Endothelial cell of umbilical vein (primary cell): ENCODE measurements at regions not wholly inside any gene's neighbourhood (a gene's known extent, or its start where the extent isn't known, plus 50 kb on each side); places are given as distances from the start of the nearest gene placed in this dataset.

Source experiments
- BruUV-seq: library from RNA; stranded (reverse); fragments of 400-500 nt; replicated peaks from 2 replicates; lab custom pipeline; 2021; lab: Mats Ljungman, UMichigan
- CTCF ChIA-PET: fragments of 300-600, 350-600 bp; sonication (Branson Sonifier 250); formaldehyde crosslinking; loops from one replicate; lab custom pipeline; 2021; ENCODE audit warnings: antibody characterized with exemption, inconsistent platforms; lab: Charles Lee
- POLR2A ChIA-PET: fragments of 300-600, 350-600 bp; sonication (Branson Sonifier 250); formaldehyde crosslinking; loops from one replicate; lab custom pipeline; 2021; ENCODE audit warnings: antibody characterized with exemption, inconsistent platforms; lab: Charles Lee
- DNase-seq: peaks from one replicate; pipeline ENCODE4 v3.0.0-alpha.2; 2011; ENCODE audit warnings: low read depth, low spot score
- FAIRE-seq: peaks from 2 replicates; lab custom pipeline; 2011; peaks lifted over from hg19 to GRCh38; lab: Jason Lieb, UNC
- H2AFZ ChIP-seq: 2 replicates; pipeline ENCODE4 v1.6.0; 2012; ENCODE audit warnings: low read depth, low read length, control low read depth, inconsistent platforms
- H3K27ac ChIP-seq: 2 replicates; pipeline ENCODE4 v1.5.1; 2011; ENCODE audit warnings: low read depth, mild to moderate bottlenecking, control low read depth, low read length, moderate library complexity; ENCODE audit not compliant: insufficient read depth
- H3K27me3 ChIP-seq, 2 experiments: 2 replicates each; pipeline versions ENCODE4 v1.6.0 to v1.6.1; 2011; ENCODE audit warnings: low read length in 2 of 2, mixed read lengths in 1 of 2; ENCODE audit not compliant: control insufficient read depth in 2 of 2, insufficient read depth in 2 of 2
- H3K36me3 ChIP-seq, 2 experiments: 2 replicates in 1 of 2; 3 replicates in 1 of 2; pipeline ENCODE4 v1.5.1; 2011; ENCODE audit warnings: low read length in 2 of 2, mild to moderate bottlenecking in 1 of 2, moderate library complexity in 1 of 2; ENCODE audit not compliant: control insufficient read depth in 2 of 2, insufficient read depth in 2 of 2; ENCODE audit errors: extremely low read depth in 1 of 2
- H3K4me1 ChIP-seq: 3 replicates; pipeline ENCODE4 v1.5.1; 2011; ENCODE audit warnings: mild to moderate bottlenecking, low read length; ENCODE audit not compliant: control insufficient read depth, insufficient read depth; ENCODE audit errors: extremely low read depth
- H3K4me2 ChIP-seq: 2 replicates; pipeline ENCODE4 v1.6.1; 2011; ENCODE audit warnings: low read length, control low read depth, mixed read lengths; ENCODE audit not compliant: insufficient read depth
- H3K4me3 ChIP-seq, 3 experiments: fragments of 200-600 bp in 1 of 3; sonication (generic), shearing (Covaris generic) in 1 of 3; replicated peaks in 1 of 3; 2 replicates each; pipeline ENCODE4 v1.5.1; 2011 to 2016; ENCODE audit warnings: control low read depth in 3 of 3, low read length in 3 of 3, mild to moderate bottlenecking in 2 of 3, inconsistent platforms in 1 of 3, low read depth in 1 of 3, moderate library complexity in 1 of 3; ENCODE audit not compliant: insufficient read depth in 1 of 3
- H3K79me2 ChIP-seq: 2 replicates; pipeline ENCODE4 v1.6.0; 2012; ENCODE audit warnings: low read length, inconsistent platforms; ENCODE audit not compliant: control insufficient read depth, insufficient read depth
- H3K9ac ChIP-seq: replicated peaks from 2 replicates; pipeline ENCODE3; 2011; ENCODE audit warnings: low read length, control low read depth; ENCODE audit not compliant: insufficient read depth; ENCODE audit errors: extremely low read depth
- H3K9me1 ChIP-seq: replicated peaks from 3 replicates; pipeline ENCODE4 v1.6.0; 2011; ENCODE audit warnings: mild to moderate bottlenecking, low read length; ENCODE audit not compliant: control insufficient read depth, insufficient read depth; ENCODE audit errors: extremely low read depth
- H3K9me3 ChIP-seq: replicated peaks from 2 replicates; pipeline ENCODE4 v1.5.1; 2012; ENCODE audit warnings: low read length, inconsistent platforms; ENCODE audit not compliant: control insufficient read depth, insufficient read depth
- H4K20me1 ChIP-seq: replicated peaks from 2 replicates; pipeline ENCODE3; 2011; ENCODE audit warnings: mild to moderate bottlenecking, low read length; ENCODE audit not compliant: control insufficient read depth, insufficient read depth; ENCODE audit errors: extremely low read depth
- EZH2 ChIP-seq: IDR thresholded peaks from 2 replicates; pipeline ENCODE4 v1.6.1; 2012; ENCODE audit warnings: borderline replicate concordance, low read depth, mild to moderate bottlenecking, moderate library complexity, low read length, inconsistent platforms; ENCODE audit not compliant: severe bottlenecking
- FOS ChIP-seq: IDR thresholded peaks from 2 replicates; pipeline ENCODE4 v1.6.1; 2011; ENCODE audit warnings: mild to moderate bottlenecking, low read length, moderate library complexity, borderline replicate concordance; ENCODE audit not compliant: insufficient read depth
- GATA2 ChIP-seq: IDR thresholded peaks from 2 replicates; pipeline ENCODE4 v1.7.0; 2011; ENCODE audit warnings: low read depth, mild to moderate bottlenecking, moderate library complexity, mixed read lengths, low read length; ENCODE audit not compliant: insufficient read length, insufficient read depth
- JUN ChIP-seq: IDR thresholded peaks from 2 replicates; pipeline ENCODE4 v1.6.1; 2011; ENCODE audit warnings: borderline replicate concordance, low read depth; ENCODE audit not compliant: insufficient read length, insufficient read depth
- MYC ChIP-seq: IDR thresholded peaks from one replicate; pipeline ENCODE4 v1.6.1; 2011; ENCODE audit warnings: mild to moderate bottlenecking, low read depth, low read length
- POLR2A ChIP-seq: IDR thresholded peaks from 2 replicates; pipeline ENCODE4 v1.6.1; 2012; ENCODE audit warnings: low read depth, mild to moderate bottlenecking, control low read depth, low read length
- POLR2AphosphoS5 ChIP-seq: IDR thresholded peaks from 2 replicates; pipeline ENCODE4 v1.6.1; 2012; ENCODE audit warnings: low read depth, mild to moderate bottlenecking, control low read depth, low read length, moderate library complexity; ENCODE audit not compliant: insufficient read depth
- dilution Hi-C: fragments of 300-500 bp; cut with MboI; formaldehyde crosslinking; loops from one replicate; pipeline ENCODE4 v1.15.0; 2019; ENCODE audit warnings: low sequenced_read_pairs; ENCODE audit not compliant: extremely low pct_ligation_motif_present
- intact Hi-C: fragments of 100-400 bp; cut with micrococcal nuclease; formaldehyde crosslinking; loops from one replicate; pipeline ENCODE4 v1.10.0; 2022
- TF ChIP-seq, protein P1 (sequence below): IDR thresholded peaks from 2 replicates; pipeline ENCODE4 v1.6.1; 2011; ENCODE audit not compliant: insufficient read depth, insufficient read length
- TF ChIP-seq, protein P2 (sequence below), 2 donors: IDR thresholded peaks; 1 replicate in 1 of 2; 2 replicates in 1 of 2; pipeline ENCODE4 v1.5.1; 2011; ENCODE audit warnings: low read length in 2 of 2, mild to moderate bottlenecking in 2 of 2, moderate library complexity in 2 of 2, control low read depth in 1 of 2, inconsistent platforms in 1 of 2, low read depth in 1 of 2; ENCODE audit not compliant: insufficient read depth in 1 of 2; ENCODE audit errors: extremely low read depth in 1 of 2

DNA sequence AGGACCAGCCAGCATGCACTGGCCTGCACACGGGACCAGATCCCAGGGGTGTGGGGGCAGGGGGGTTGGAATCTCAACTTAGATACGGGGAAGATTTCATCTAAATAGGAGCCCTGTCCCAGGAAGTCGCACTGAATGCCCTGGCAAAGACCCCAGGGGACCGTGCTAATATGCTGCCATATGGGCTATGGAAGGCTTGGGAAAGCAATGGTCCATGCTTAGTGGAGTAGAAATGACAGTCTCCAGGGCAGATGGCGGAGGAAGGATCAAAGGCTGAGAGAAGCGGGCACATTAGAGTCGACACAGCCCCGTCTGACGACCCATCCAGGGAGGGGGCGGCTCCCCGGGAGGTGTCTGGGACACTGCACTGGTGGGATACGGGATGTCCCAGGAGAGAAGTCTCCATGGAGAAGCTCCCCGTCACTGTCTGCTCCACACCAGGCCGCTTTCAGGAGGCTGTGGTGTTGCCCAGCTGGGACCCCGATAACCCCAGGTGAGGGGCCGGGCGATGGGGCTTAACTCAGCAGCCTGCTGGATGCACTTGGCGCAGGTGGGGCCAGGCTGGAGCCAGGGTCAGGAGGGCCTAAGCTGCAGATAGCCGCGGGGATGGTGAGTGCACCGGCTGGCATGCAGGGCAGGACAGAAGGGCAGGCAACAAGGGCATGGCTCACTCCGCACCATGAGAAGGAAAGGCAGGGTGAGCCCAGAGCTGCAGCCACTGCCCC lies 377.7 kb upstream of the IRX1 start:
- TF ChIP-seq GATA2 (no peak), FOS (no peak), EZH2 (no peak), POLR2AphosphoS5 (no peak)
- TF ChIP-seq, protein P1, sequence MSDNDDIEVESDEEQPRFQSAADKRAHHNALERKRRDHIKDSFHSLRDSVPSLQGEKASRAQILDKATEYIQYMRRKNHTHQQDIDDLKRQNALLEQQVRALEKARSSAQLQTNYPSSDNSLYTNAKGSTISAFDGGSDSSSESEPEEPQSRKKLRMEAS, result no peak
- H2AFZ ChIP-seq, result no peak overlapping the region
- H3K4me1 ChIP-seq, result no peaks in the 10 kb centered on the region
- ChIA-PET POLR2A (no interaction called here), CTCF (no interaction called here)
- no peaks in the 10 kb centered on the region for H3K36me3 ChIP-seq
- DNase-seq (no peak), FAIRE-seq (no peak)
- no peaks in the 10 kb centered on the region for H3K27me3 ChIP-seq
- no peak overlapping the region for H3K4me2 ChIP-seq
- no peak overlapping the region for H3K4me3 ChIP-seq
- peaks cover 13% of the 10 kb centered on the region for H3K9me3 ChIP-seq
- H4K20me1 ChIP-seq, result no peaks in the 10 kb centered on the region
- dilution Hi-C loops, result no loop called here
- no peaks in the 10 kb centered on the region for H3K9me1 ChIP-seq
- no peak overlapping the region for H3K27ac ChIP-seq
- intact Hi-C loops, result no loop called here
- H3K79me2 ChIP-seq, result no peaks in the 10 kb centered on the region
- H3K9ac ChIP-seq, result no peak overlapping the region
- no TSS peak for BruUV-seq

DNA sequence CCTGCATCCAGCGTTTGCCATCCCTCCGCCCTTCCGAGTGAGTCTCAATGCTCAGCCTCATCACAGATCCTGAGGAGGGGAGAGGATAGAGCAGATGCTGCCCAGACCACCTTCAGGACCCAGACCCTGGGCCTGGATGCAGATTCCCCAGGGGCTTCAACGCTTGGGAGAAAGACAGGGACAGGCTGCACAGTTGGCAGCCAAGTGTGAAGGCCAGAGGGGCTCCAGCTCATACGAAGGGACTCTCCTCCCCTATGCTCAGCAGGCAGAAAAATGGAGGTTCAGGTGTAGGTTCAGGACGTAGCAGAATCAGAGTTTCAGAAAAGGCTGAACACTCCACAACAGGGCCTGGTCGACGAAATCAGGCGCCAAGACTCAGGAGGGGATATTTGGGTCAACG lies 378.5 kb upstream of the IRX1 start:
- no peak for FAIRE-seq
- dilution Hi-C loops, result no loop called here
- DNase-seq, result no peak
- Histone ChIP-seq H3K4me3 (no peak overlapping the region), H3K79me2 (no peaks in the 10 kb centered on the region), H3K27me3 (no peaks in the 10 kb centered on the region), H3K4me2 (no peak overlapping the region), H3K9me3 (peaks cover 14% of the 10 kb centered on the region), H3K9ac (no peak overlapping the region), H3K27ac (no peak overlapping the region), H3K9me1 (no peaks in the 10 kb centered on the region), H4K20me1 (no peaks in the 10 kb centered on the region), H2AFZ (no peak overlapping the region), H3K36me3 (no peaks in the 10 kb centered on the region), H3K4me1 (no peaks in the 10 kb centered on the region)
- TF ChIP-seq, protein P2, sequence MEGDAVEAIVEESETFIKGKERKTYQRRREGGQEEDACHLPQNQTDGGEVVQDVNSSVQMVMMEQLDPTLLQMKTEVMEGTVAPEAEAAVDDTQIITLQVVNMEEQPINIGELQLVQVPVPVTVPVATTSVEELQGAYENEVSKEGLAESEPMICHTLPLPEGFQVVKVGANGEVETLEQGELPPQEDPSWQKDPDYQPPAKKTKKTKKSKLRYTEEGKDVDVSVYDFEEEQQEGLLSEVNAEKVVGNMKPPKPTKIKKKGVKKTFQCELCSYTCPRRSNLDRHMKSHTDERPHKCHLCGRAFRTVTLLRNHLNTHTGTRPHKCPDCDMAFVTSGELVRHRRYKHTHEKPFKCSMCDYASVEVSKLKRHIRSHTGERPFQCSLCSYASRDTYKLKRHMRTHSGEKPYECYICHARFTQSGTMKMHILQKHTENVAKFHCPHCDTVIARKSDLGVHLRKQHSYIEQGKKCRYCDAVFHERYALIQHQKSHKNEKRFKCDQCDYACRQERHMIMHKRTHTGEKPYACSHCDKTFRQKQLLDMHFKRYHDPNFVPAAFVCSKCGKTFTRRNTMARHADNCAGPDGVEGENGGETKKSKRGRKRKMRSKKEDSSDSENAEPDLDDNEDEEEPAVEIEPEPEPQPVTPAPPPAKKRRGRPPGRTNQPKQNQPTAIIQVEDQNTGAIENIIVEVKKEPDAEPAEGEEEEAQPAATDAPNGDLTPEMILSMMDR (IDR thresholded peaks at IDR 0.05; ENCODE audit: extremely low read depth in 1 of 2, insufficient read depth in 1 of 2, low read depth in 1 of 2, low read length in 2 of 2), result no peak
- TF ChIP-seq FOS (no peak), MYC (no peak), EZH2 (no peak), JUN (no peak), GATA2 (no peak), POLR2A (no peak), POLR2AphosphoS5 (no peak)
- TF ChIP-seq, protein P1, result no peak
- ChIA-PET CTCF (no interaction called here), POLR2A (no interaction called here)
- BruUV-seq, result no TSS peak
- intact Hi-C loops, result no loop called here
